Skin of body (tissue), 1 donor: ENCODE measurements at regions not wholly inside any gene's neighbourhood (a gene's known extent, or its start where the extent isn't known, plus 50 kb on each side); places are given as distances from the start of the nearest gene placed in this dataset.
"Not testable (repeated sequence)": the region's sequence is repeated elsewhere in the genome, so short reads cannot be mapped to it uniquely, and the experiment has no call there.

ENCODE experiments used
- DNase-seq: peaks from one replicate; lab custom pipeline; 2025; lab: John Stamatoyannopoulos, UW

GRCh38 chr18:26652501-26652900 lies 104.1 kb upstream of the KCTD1 start:
- no peak for DNase-seq

- DNase-seq = no peak
Observed at GRCh38 chr18:26650310-26651268, 102.2 kb upstream of the KCTD1 start.

GRCh38 chr18:26649193-26649543 lies 100.8 kb upstream of the KCTD1 start:
- no peak for DNase-seq

GRCh38 chr18:26648509-26649192 lies 100.3 kb upstream of the KCTD1 start:
- no peak for DNase-seq

- DNase-seq = no peak
Observed at GRCh38 chr18:26646901-26647300, 98.5 kb upstream of the KCTD1 start.

- DNase-seq = no peak
Observed at GRCh38 chr18:26642440-26643348, 94.3 kb upstream of the KCTD1 start.

- DNase-seq = no peak
Observed at GRCh38 chr18:26640541-26640940, 92.2 kb upstream of the KCTD1 start.

GRCh38 chr18:26639149-26639548 lies 90.8 kb upstream of the KCTD1 start:
- DNase-seq = no peak

GRCh38 chr18:26637983-26638382 lies 89.6 kb upstream of the KCTD1 start:
- DNase-seq = no peak

- DNase-seq = no peak
Observed at GRCh38 chr18:26637324-26637723, 89.0 kb upstream of the KCTD1 start.

GRCh38 chr18:26635466-26635865 lies 87.1 kb upstream of the KCTD1 start:
- no peak for DNase-seq

GRCh38 chr18:26634631-26635030 lies 86.3 kb upstream of the KCTD1 start:
- no peak for DNase-seq

- no peak for DNase-seq
Observed at GRCh38 chr18:26631135-26631534, 82.8 kb upstream of the KCTD1 start.

GRCh38 chr18:26630596-26630995 lies 82.2 kb upstream of the KCTD1 start:
- DNase-seq = no peak

GRCh38 chr18:26628017-26628416 lies 79.7 kb upstream of the KCTD1 start:
- no peak for DNase-seq

GRCh38 chr18:26624443-26624842 lies 76.1 kb upstream of the KCTD1 start:
- DNase-seq = no peak

GRCh38 chr18:26623314-26623713 lies 75.0 kb upstream of the KCTD1 start:
- not testable (repeated sequence) for DNase-seq

- DNase-seq = no peak
Observed at GRCh38 chr18:26621161-26622026, 73.0 kb upstream of the KCTD1 start.

GRCh38 chr18:26619350-26619749 lies 71.0 kb upstream of the KCTD1 start:
- no peak for DNase-seq

- DNase-seq = no peak
Observed at GRCh38 chr18:26618135-26618534, 69.8 kb upstream of the KCTD1 start.

GRCh38 chr18:26617151-26617554 lies 68.8 kb upstream of the KCTD1 start:
- peak; percentile 15 for DNase-seq
